ENCODE measurements at regions not wholly inside any gene's neighbourhood (a gene's known extent, or its start where the extent isn't known, plus 50 kb on each side); places are given as distances from the start of the nearest gene placed in this dataset.

- no peak overlapping the region for H3K27ac ChIP-seq (ENCODE audit: insufficient read depth, low read depth, low read length)
- POLR2A ChIA-PET, result no interaction called here
Observed at GRCh38 chr3:87175732-87176131, 51.4 kb upstream of the CHMP2B start.

More at GRCh38 chr3:87175732-87176131, 51.4 kb upstream of the CHMP2B start:
- DNase-seq (ENCODE audit: low read depth, low spot score), result no peak
- H3K27me3 ChIP-seq (ENCODE audit: control insufficient read depth in 2 of 2, insufficient read depth in 2 of 2, low read length in 2 of 2), result no peaks in the 10 kb centered on the region
- no peaks in the 10 kb centered on the region for H3K4me1 ChIP-seq (ENCODE audit: control insufficient read depth, extremely low read depth, insufficient read depth, low read length)
- no peak overlapping the region for H3K4me2 ChIP-seq (ENCODE audit: insufficient read depth, low read length)
- CTCF ChIA-PET, result interaction anchor here (1.0 kb wide), 1 partner anchor 8 kb away, joined by 3 read pairs; no protein-coding TSS in a partner anchor
- dilution Hi-C loops (cut with MboI; ENCODE audit: extremely low pct_ligation_motif_present, low sequenced_read_pairs) (no loop called here), intact Hi-C loops (cut with micrococcal nuclease) (no loop called here)
- H3K36me3 ChIP-seq (ENCODE audit: control insufficient read depth in 2 of 2, extremely low read depth in 1 of 2, insufficient read depth in 2 of 2, low read length in 2 of 2), result no peaks in the 10 kb centered on the region
- TF ChIP-seq, protein P1, sequence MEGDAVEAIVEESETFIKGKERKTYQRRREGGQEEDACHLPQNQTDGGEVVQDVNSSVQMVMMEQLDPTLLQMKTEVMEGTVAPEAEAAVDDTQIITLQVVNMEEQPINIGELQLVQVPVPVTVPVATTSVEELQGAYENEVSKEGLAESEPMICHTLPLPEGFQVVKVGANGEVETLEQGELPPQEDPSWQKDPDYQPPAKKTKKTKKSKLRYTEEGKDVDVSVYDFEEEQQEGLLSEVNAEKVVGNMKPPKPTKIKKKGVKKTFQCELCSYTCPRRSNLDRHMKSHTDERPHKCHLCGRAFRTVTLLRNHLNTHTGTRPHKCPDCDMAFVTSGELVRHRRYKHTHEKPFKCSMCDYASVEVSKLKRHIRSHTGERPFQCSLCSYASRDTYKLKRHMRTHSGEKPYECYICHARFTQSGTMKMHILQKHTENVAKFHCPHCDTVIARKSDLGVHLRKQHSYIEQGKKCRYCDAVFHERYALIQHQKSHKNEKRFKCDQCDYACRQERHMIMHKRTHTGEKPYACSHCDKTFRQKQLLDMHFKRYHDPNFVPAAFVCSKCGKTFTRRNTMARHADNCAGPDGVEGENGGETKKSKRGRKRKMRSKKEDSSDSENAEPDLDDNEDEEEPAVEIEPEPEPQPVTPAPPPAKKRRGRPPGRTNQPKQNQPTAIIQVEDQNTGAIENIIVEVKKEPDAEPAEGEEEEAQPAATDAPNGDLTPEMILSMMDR (IDR thresholded peaks at IDR 0.05; ENCODE audit: extremely low read depth in 1 of 2, insufficient read depth in 1 of 2, low read depth in 1 of 2, low read length in 2 of 2), result no peak
- no peak for TF ChIP-seq FOS (IDR thresholded peaks at IDR 0.05; ENCODE audit: borderline replicate concordance, insufficient read depth, low read length)
- no peak for TF ChIP-seq MAX (IDR thresholded peaks at IDR 0.05; ENCODE audit: insufficient read depth, insufficient read length)
- no peak for TF ChIP-seq MYC (IDR thresholded peaks at IDR 0.05; ENCODE audit: low read depth, low read length)
- no peak for TF ChIP-seq JUN (IDR thresholded peaks at IDR 0.05; ENCODE audit: borderline replicate concordance, insufficient read depth, insufficient read length, low read depth)
- TF ChIP-seq GATA2 (IDR thresholded peaks at IDR 0.05; ENCODE audit: insufficient read depth, insufficient read length, low read depth, low read length), result no peak
- no peak for TF ChIP-seq EZH2 (IDR thresholded peaks at IDR 0.05; ENCODE audit: borderline replicate concordance, low read depth, low read length, severe bottlenecking)
- TF ChIP-seq POLR2AphosphoS5 (IDR thresholded peaks at IDR 0.05; ENCODE audit: insufficient read depth, low read depth, low read length), result no peak
- TF ChIP-seq POLR2A (IDR thresholded peaks at IDR 0.05; ENCODE audit: low read depth, low read length), result no peak
- no peak for FAIRE-seq
- no peaks in the 10 kb centered on the region for H3K9me3 ChIP-seq (replicated peaks; ENCODE audit: control insufficient read depth, insufficient read depth, low read length)
- H4K20me1 ChIP-seq (replicated peaks; ENCODE audit: control insufficient read depth, extremely low read depth, insufficient read depth, low read length), result no peaks in the 10 kb centered on the region
- H3K9ac ChIP-seq (replicated peaks; ENCODE audit: extremely low read depth, insufficient read depth, low read length), result no peak overlapping the region
- no TSS peak for BruUV-seq (replicated peaks)
- no peaks in the 10 kb centered on the region for H3K9me1 ChIP-seq (replicated peaks; ENCODE audit: control insufficient read depth, extremely low read depth, insufficient read depth, low read length)
- H3K79me2 ChIP-seq (ENCODE audit: control insufficient read depth, insufficient read depth, low read length), result no peaks in the 10 kb centered on the region
- H3K4me3 ChIP-seq (replicated peaks in 1 of 3; ENCODE audit: insufficient read depth in 1 of 3, low read depth in 1 of 3, low read length in 3 of 3), result no peak overlapping the region
- no peak overlapping the region for H2AFZ ChIP-seq (ENCODE audit: low read depth, low read length)
